HepG2 (cell line): ENCODE measurements at regions not wholly inside any gene's neighbourhood (a gene's known extent, or its start where the extent isn't known, plus 50 kb on each side); places are given as distances from the start of the nearest gene placed in this dataset.
"Not testable (repeated sequence)": the region's sequence is repeated elsewhere in the genome, so short reads cannot be mapped to it uniquely, and the experiment has no call there.

Experiments used
- ATAC-seq: fragments of 200-7000 bp; cut with Tn5 transposase; 3 replicates; pipeline ENCODE4 v1.9.1; 2020; ENCODE audit warnings: mild to moderate bottlenecking, moderate library complexity
- BruUV-seq: library from RNA; stranded (reverse); fragments of 400-500 nt; replicated peaks from 2 replicates; lab custom pipeline; 2021; lab: Mats Ljungman, UMichigan
- CTCF ChIA-PET: fragments of 300-600 bp; formaldehyde crosslinking; extraction: SDS; loops from one replicate; lab custom pipeline; 2021; ENCODE audit warnings: low total read pairs, inconsistent platforms, low intra/inter-chr PET ratio; lab: Yijun Ruan, JAX
- POLR2A ChIA-PET: fragments of 350-600 bp; sonication (Branson Sonifier 250); formaldehyde crosslinking; loops from one replicate; lab custom pipeline; 2020; ENCODE audit warnings: antibody characterized with exemption, inconsistent platforms; lab: Yijun Ruan, JAX
- DNase-seq: peaks from one replicate; pipeline ENCODE4 v3.0.0-alpha.2; 2015; ENCODE audit warnings: low spot score
- FAIRE-seq: peaks from 3 replicates; lab custom pipeline; 2011; peaks lifted over from hg19 to GRCh38; lab: Jason Lieb, UNC
- H2AFZ ChIP-seq: one replicate; pipeline ENCODE4 v1.6.1; 2011; ENCODE audit warnings: low read length, inconsistent platforms
- H3K27ac ChIP-seq: fragments of 300-600 bp; 3 replicates; pipeline ENCODE4 v1.8.0; 2011; ENCODE audit warnings: mixed run types, mild to moderate bottlenecking, mixed read lengths, low read length, inconsistent platforms; ENCODE audit not compliant: insufficient read depth; ENCODE audit errors: extremely low read length
- H3K27me3 ChIP-seq, 2 experiments: fragments of 200-600 bp in 1 of 2; 2 replicates in 1 of 2; 3 replicates in 1 of 2; pipeline versions ENCODE4 v1.6.0 to v1.8.0; 2011; ENCODE audit warnings: low read length in 2 of 2, mild to moderate bottlenecking in 2 of 2, moderate library complexity in 2 of 2, inconsistent platforms in 1 of 2; ENCODE audit not compliant: insufficient read depth in 2 of 2, control insufficient read depth in 1 of 2
- H3K36me3 ChIP-seq, 2 experiments: fragments of 200-600 bp in 1 of 2; replicated peaks in 1 of 2; 2 replicates in 1 of 2; 3 replicates in 1 of 2; pipeline versions ENCODE4 v1.5.1 to v1.8.0; 2011; ENCODE audit warnings: low read length in 2 of 2, inconsistent platforms in 1 of 2; ENCODE audit not compliant: insufficient read depth in 2 of 2, control insufficient read depth in 1 of 2
- H3K4me1 ChIP-seq: 2 replicates; pipeline ENCODE4 v1.5.1; 2012; ENCODE audit warnings: low read length, inconsistent platforms; ENCODE audit not compliant: insufficient read depth
- H3K4me2 ChIP-seq: 2 replicates; pipeline ENCODE4 v1.6.0; 2011; ENCODE audit warnings: low read depth, low read length, inconsistent platforms
- H3K4me3 ChIP-seq, 3 experiments: fragments of 200-600 bp in 1 of 3; sonication (generic), shearing (Covaris generic) in 1 of 3; replicated peaks in 1 of 3; 2 replicates each; pipeline ENCODE4 v1.5.1; 2011 to 2016; ENCODE audit warnings: low read length in 3 of 3, inconsistent platforms in 2 of 3, low read depth in 2 of 3, mild to moderate bottlenecking in 2 of 3, control low read depth in 1 of 3, mixed read lengths in 1 of 3; ENCODE audit not compliant: insufficient read depth in 1 of 3
- H3K79me2 ChIP-seq: one replicate; pipeline ENCODE4 v1.6.1; 2011; ENCODE audit warnings: low read length, inconsistent platforms; ENCODE audit not compliant: insufficient read depth
- H3K9ac ChIP-seq: 2 replicates; pipeline ENCODE4 v1.6.0; 2011; ENCODE audit warnings: mild to moderate bottlenecking, low read depth, low read length, inconsistent platforms; ENCODE audit not compliant: insufficient read depth
- H3K9me3 ChIP-seq: 2 replicates; pipeline ENCODE4 v1.5.1; 2012; ENCODE audit warnings: mild to moderate bottlenecking, low read length
- H4K20me1 ChIP-seq: 2 replicates; pipeline ENCODE4 v1.6.0; 2011; ENCODE audit warnings: inconsistent platforms, mild to moderate bottlenecking, low read length, moderate library complexity; ENCODE audit not compliant: insufficient read depth
- SOX13 ChIP-seq, 3 experiments: fragments of 450-650 bp in 1 of 3; sonication (generic) in 1 of 3; formaldehyde crosslinking in 1 of 3; IDR thresholded peaks in 2 of 3; conservative IDR thresholded peaks in 1 of 3; 2 replicates each; pipeline versions ENCODE4 v1.5.0 to v1.6.1; 2016 to 2020; ENCODE audit warnings: antibody characterized with exemption in 1 of 3, mild to moderate bottlenecking in 1 of 3, missing compliant biosample characterization in 1 of 3, missing genetic modification reagents in 1 of 3, moderate library complexity in 1 of 3
- WGBS: methylation state at CpG from one replicate; pipeline ENCODE4 v1.1.6; 2017; ENCODE audit warnings: low lambda C conversion rate; 5-methylcytosine and 5-hydroxymethylcytosine counted together
- in situ Hi-C: cut with HindIII; loops from 2 replicates; pipeline ENCODE4 v1.10.0; 2017; ENCODE audit warnings: low pct_unique_long_range_greater_than_20kb; ENCODE audit not compliant: extremely low pct_ligation_motif_present
- intact Hi-C: fragments of 100-400 bp; cut with micrococcal nuclease; formaldehyde crosslinking; loops from one replicate; pipeline ENCODE4 v1.10.0; 2022; ENCODE audit not compliant: unreplicated experiment
- TF ChIP-seq, protein P1 (sequence below): sonication (generic); formaldehyde crosslinking; IDR thresholded peaks from 2 replicates; pipeline ENCODE4 v1.8.0; 2022; ENCODE audit warnings: missing genetic modification reagents, mild to moderate bottlenecking, moderate library complexity, borderline replicate concordance

GRCh38 chr14:27305441-27305945 is 707.7 kb upstream of the NOVA1 start:
- no TSS peak for BruUV-seq
- no peaks in the 10 kb centered on the region for H3K36me3 ChIP-seq
- no peak overlapping the region for H3K4me3 ChIP-seq
- POLR2A ChIA-PET: no interaction called here
- no peak overlapping the region for H2AFZ ChIP-seq
- peaks cover 98% of the 10 kb centered on the region for H3K9me3 ChIP-seq
- no peaks in the 10 kb centered on the region for H3K79me2 ChIP-seq
- FAIRE-seq (no peak), DNase-seq (no peak), ATAC-seq (no peak)
- no peak overlapping the region for H3K27ac ChIP-seq
- no peaks in the 10 kb centered on the region for H3K4me1 ChIP-seq
- CTCF ChIA-PET: no interaction called here
- no peak overlapping the region for H3K4me2 ChIP-seq
- no peak overlapping the region for H3K9ac ChIP-seq
- no peaks in the 10 kb centered on the region for H4K20me1 ChIP-seq
- no peak for TF ChIP-seq SOX13 (IDR thresholded peaks at IDR 0.05)
- no peak for TF ChIP-seq SOX13 (CRISPR knock-in tag; conservative IDR thresholded peaks at IDR 0.05 in 1 of 2, IDR thresholded peaks at IDR 0.05 in 1 of 2)
- TF ChIP-seq, protein P1, sequence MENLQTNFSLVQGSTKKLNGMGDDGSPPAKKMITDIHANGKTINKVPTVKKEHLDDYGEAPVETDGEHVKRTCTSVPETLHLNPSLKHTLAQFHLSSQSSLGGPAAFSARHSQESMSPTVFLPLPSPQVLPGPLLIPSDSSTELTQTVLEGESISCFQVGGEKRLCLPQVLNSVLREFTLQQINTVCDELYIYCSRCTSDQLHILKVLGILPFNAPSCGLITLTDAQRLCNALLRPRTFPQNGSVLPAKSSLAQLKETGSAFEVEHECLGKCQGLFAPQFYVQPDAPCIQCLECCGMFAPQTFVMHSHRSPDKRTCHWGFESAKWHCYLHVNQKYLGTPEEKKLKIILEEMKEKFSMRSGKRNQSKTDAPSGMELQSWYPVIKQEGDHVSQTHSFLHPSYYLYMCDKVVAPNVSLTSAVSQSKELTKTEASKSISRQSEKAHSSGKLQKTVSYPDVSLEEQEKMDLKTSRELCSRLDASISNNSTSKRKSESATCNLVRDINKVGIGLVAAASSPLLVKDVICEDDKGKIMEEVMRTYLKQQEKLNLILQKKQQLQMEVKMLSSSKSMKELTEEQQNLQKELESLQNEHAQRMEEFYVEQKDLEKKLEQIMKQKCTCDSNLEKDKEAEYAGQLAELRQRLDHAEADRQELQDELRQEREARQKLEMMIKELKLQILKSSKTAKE (CRISPR knock-in tag): no peak
- in situ Hi-C loops (no loop called here), intact Hi-C loops (no loop called here)
- H3K27me3 ChIP-seq: no peaks in the 10 kb centered on the region

- H4K20me1 ChIP-seq, POLR2A ChIA-PET, DNase-seq, H3K27me3 ChIP-seq, ATAC-seq, BruUV-seq, H3K4me1 ChIP-seq, CTCF ChIA-PET, intact Hi-C loops, H3K36me3 ChIP-seq, FAIRE-seq, H3K27ac ChIP-seq, H3K4me3 ChIP-seq, in situ Hi-C loops, H3K79me2 ChIP-seq, H2AFZ ChIP-seq, H3K9ac ChIP-seq, H3K4me2 ChIP-seq: not testable (repeated sequence)
- 62% methylated on average over 7 of the region's 7 CpGs for WGBS
- peaks cover 96% of the 10 kb centered on the region for H3K9me3 ChIP-seq
Measured at GRCh38 chr14:27312730-27313129, 714.9 kb upstream of the NOVA1 start.
